ENCODE measurements at regions not wholly inside any gene's neighbourhood (a gene's known extent, or its start where the extent isn't known, plus 50 kb on each side); places are given as distances from the start of the nearest gene placed in this dataset.

DNA sequence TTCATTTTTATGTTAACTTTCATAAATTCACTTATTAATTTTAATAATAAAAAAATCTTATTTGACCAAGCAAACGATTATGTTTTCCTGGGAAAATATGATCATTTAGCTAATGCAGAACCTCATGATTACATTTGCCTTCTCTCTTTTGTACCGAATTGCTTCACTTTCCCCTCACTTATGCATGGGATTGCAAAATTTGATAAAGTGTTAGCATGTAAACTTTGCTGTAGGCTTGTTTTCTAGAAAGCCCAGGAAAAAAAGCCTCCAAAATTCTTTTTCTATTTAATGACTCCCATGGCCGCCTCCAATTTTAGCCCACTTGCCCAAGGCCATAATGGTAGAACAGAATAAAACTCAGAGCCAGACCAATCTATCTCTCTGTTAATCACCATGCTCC lies 82.8 kb upstream of the FBXL7 start:
- TF ChIP-seq FOSL1 (tag; conservative IDR thresholded peaks at IDR 0.05), result no peak
- TF ChIP-seq MAFK (IDR thresholded peaks at IDR 0.05; ENCODE audit: low read length), result no peak
- TF ChIP-seq, protein P1, sequence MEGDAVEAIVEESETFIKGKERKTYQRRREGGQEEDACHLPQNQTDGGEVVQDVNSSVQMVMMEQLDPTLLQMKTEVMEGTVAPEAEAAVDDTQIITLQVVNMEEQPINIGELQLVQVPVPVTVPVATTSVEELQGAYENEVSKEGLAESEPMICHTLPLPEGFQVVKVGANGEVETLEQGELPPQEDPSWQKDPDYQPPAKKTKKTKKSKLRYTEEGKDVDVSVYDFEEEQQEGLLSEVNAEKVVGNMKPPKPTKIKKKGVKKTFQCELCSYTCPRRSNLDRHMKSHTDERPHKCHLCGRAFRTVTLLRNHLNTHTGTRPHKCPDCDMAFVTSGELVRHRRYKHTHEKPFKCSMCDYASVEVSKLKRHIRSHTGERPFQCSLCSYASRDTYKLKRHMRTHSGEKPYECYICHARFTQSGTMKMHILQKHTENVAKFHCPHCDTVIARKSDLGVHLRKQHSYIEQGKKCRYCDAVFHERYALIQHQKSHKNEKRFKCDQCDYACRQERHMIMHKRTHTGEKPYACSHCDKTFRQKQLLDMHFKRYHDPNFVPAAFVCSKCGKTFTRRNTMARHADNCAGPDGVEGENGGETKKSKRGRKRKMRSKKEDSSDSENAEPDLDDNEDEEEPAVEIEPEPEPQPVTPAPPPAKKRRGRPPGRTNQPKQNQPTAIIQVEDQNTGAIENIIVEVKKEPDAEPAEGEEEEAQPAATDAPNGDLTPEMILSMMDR (IDR thresholded peaks at IDR 0.05 in 2 of 3, conservative IDR thresholded peaks at IDR 0.05 in 1 of 3; ENCODE audit: insufficient read depth in 2 of 3, low read depth in 1 of 3, low read length in 3 of 3), result no peak
- TF ChIP-seq SRF (CRISPR knock-in tag; IDR thresholded peaks at IDR 0.05), result no peak
- TF ChIP-seq NR2C2 (CRISPR knock-in tag; IDR thresholded peaks at IDR 0.05), result no peak
- no peak for TF ChIP-seq NR2C2 (tag; IDR thresholded peaks at IDR 0.05)
- no peak for TF ChIP-seq ZNF24 (IDR thresholded peaks at IDR 0.05)
- TF ChIP-seq ELF1 (tag; IDR thresholded peaks at IDR 0.05), result no peak
- no peak for TF ChIP-seq PHB2 (IDR thresholded peaks at IDR 0.05; ENCODE audit: low read depth)
- TF ChIP-seq, protein P2, sequence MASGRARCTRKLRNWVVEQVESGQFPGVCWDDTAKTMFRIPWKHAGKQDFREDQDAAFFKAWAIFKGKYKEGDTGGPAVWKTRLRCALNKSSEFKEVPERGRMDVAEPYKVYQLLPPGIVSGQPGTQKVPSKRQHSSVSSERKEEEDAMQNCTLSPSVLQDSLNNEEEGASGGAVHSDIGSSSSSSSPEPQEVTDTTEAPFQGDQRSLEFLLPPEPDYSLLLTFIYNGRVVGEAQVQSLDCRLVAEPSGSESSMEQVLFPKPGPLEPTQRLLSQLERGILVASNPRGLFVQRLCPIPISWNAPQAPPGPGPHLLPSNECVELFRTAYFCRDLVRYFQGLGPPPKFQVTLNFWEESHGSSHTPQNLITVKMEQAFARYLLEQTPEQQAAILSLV (tag; IDR thresholded peaks at IDR 0.05), result no peak
- TF ChIP-seq MEF2A (IDR thresholded peaks at IDR 0.05; ENCODE audit: control insufficient read depth, low read depth, low read length), result no peak
- no peak for TF ChIP-seq MXI1 (IDR thresholded peaks at IDR 0.05; ENCODE audit: low read depth, low read length)
- TF ChIP-seq, protein P3, sequence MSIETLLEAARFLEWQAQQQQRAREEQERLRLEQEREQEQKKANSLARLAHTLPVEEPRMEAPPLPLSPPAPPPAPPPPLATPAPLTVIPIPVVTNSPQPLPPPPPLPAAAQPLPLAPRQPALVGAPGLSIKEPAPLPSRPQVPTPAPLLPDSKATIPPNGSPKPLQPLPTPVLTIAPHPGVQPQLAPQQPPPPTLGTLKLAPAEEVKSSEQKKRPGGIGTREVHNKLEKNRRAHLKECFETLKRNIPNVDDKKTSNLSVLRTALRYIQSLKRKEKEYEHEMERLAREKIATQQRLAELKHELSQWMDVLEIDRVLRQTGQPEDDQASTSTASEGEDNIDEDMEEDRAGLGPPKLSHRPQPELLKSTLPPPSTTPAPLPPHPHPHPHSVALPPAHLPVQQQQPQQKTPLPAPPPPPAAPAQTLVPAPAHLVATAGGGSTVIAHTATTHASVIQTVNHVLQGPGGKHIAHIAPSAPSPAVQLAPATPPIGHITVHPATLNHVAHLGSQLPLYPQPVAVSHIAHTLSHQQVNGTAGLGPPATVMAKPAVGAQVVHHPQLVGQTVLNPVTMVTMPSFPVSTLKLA (conservative IDR thresholded peaks at IDR 0.05), result no peak

All from K562 (cell line).